Naive thymus-derived CD4-positive, alpha-beta T cell (primary cell): ENCODE measurements at regions not wholly inside any gene's neighbourhood (a gene's known extent, or its start where the extent isn't known, plus 50 kb on each side); places are given as distances from the start of the nearest gene placed in this dataset.
"Not testable (repeated sequence)": the region's sequence is repeated elsewhere in the genome, so short reads cannot be mapped to it uniquely, and the experiment has no call there.

Experiments
- ATAC-seq: fragments of 150-1000 bp; cut with Tn5 transposase; 2 replicates; pipeline ENCODE4 v1.10.0; 2021; ENCODE audit warnings: mild to moderate bottlenecking, moderate library complexity
- CTCF ChIA-PET: fragments of 350-600 bp; sonication (Branson Sonifier 250); formaldehyde crosslinking; loops from one replicate; lab custom pipeline; 2021; ENCODE audit warnings: antibody characterized with exemption; lab: Charles Lee
- POLR2A ChIA-PET: fragments of 350-600 bp; sonication (Branson Sonifier 250); formaldehyde crosslinking; loops from one replicate; lab custom pipeline; 2021; ENCODE audit warnings: antibody characterized with exemption, inconsistent platforms; lab: Charles Lee
- DNase-seq, 9 donors: peaks; one replicate each; pipeline versions ENCODE4 v3.0.0 to v3.0.0-alpha.2; 2020 to 2022; ENCODE audit warnings: mixed read lengths in 1 of 9
- H3K27ac ChIP-seq: one replicate; pipeline ENCODE4 v1.7.0; 2013; ENCODE audit warnings: mild to moderate bottlenecking, low read depth, low read length, moderate library complexity
- H3K27me3 ChIP-seq, 2 donors: one replicate each; pipeline ENCODE4 v1.7.0; 2013; ENCODE audit warnings: low read length in 2 of 2, mild to moderate bottlenecking in 2 of 2, moderate library complexity in 2 of 2; ENCODE audit not compliant: control insufficient read depth in 2 of 2, insufficient read depth in 2 of 2
- H3K36me3 ChIP-seq, 3 experiments: 1 replicate in 2 of 3; 2 replicates in 1 of 3; pipeline ENCODE4 v1.7.0; 2013; ENCODE audit warnings: low read length in 3 of 3, mild to moderate bottlenecking in 3 of 3, moderate library complexity in 1 of 3; ENCODE audit not compliant: insufficient read depth in 3 of 3, control insufficient read depth in 2 of 3
- H3K4me1 ChIP-seq, 2 donors: one replicate each; pipeline ENCODE4 v1.7.0; 2013; ENCODE audit warnings: low read length in 2 of 2, mild to moderate bottlenecking in 2 of 2, moderate library complexity in 1 of 2; ENCODE audit not compliant: control insufficient read depth in 2 of 2, insufficient read depth in 2 of 2
- H3K4me3 ChIP-seq: 2 replicates; pipeline ENCODE4 v1.7.0; 2013; ENCODE audit warnings: mild to moderate bottlenecking, low read length
- H3K9me3 ChIP-seq, 3 experiments: 1 replicate in 2 of 3; 2 replicates in 1 of 3; pipeline ENCODE4 v1.7.0; 2013; ENCODE audit warnings: low read length in 3 of 3; ENCODE audit not compliant: control insufficient read depth in 2 of 3
- H3K27ac Mint-ChIP-seq, 9 donors: one replicate each; pipeline ENCODE4 v1.8.0; 2020 to 2022; ENCODE audit warnings: mixed read lengths in 9 of 9, mild to moderate bottlenecking in 8 of 9, moderate library complexity in 5 of 9, inconsistent platforms in 2 of 9
- H3K27me3 Mint-ChIP-seq, 5 donors: one replicate each; pipeline ENCODE4 v1.8.0; 2021 to 2022; ENCODE audit warnings: mixed read lengths in 5 of 5, mild to moderate bottlenecking in 1 of 5
- H3K36me3 Mint-ChIP-seq, 5 donors: one replicate each; pipeline ENCODE4 v1.8.0; 2020 to 2022; ENCODE audit warnings: mixed read lengths in 5 of 5, mild to moderate bottlenecking in 3 of 5, inconsistent platforms in 1 of 5
- H3K4me1 Mint-ChIP-seq, 7 donors: one replicate each; pipeline ENCODE4 v1.8.0; 2020 to 2022; ENCODE audit warnings: mixed read lengths in 7 of 7, mild to moderate bottlenecking in 3 of 7, inconsistent platforms in 1 of 7
- H3K4me3 Mint-ChIP-seq, 10 donors: one replicate each; pipeline ENCODE4 v1.8.0; 2020 to 2022; ENCODE audit warnings: mild to moderate bottlenecking in 10 of 10, mixed read lengths in 10 of 10, moderate library complexity in 6 of 10, inconsistent platforms in 2 of 10
- H3K9me3 Mint-ChIP-seq, 11 donors: one replicate each; pipeline ENCODE4 v1.8.0; 2020 to 2022; ENCODE audit warnings: mixed read lengths in 11 of 11, mild to moderate bottlenecking in 4 of 11, inconsistent platforms in 1 of 11, moderate library complexity in 1 of 11
- intact Hi-C, 2 donors: fragments of 100-400 bp; cut with micrococcal nuclease; formaldehyde crosslinking; loops; one replicate each; pipeline ENCODE4 v1.15.1; 2023

- POLR2A ChIA-PET = no interaction called here
- CTCF ChIA-PET = no interaction called here
- Histone ChIP-seq H3K27ac (no peak overlapping the region), H3K4me1 (no peaks in the 10 kb centered on the region), H3K36me3 (no peaks in the 10 kb centered on the region), H3K4me3 (no peak overlapping the region), H3K27me3 (no peaks in the 10 kb centered on the region), H3K9me3 (no peaks in the 10 kb centered on the region)
- no peaks in the 10 kb centered on the region for H3K36me3 Mint-ChIP-seq
- no peaks in the 10 kb centered on the region for H3K27me3 Mint-ChIP-seq
- no peak overlapping the region for H3K27ac Mint-ChIP-seq
- peaks cover 0 to 10% (median 0%) of the 10 kb centered on the region in 11 donors for H3K9me3 Mint-ChIP-seq
- H3K4me1 Mint-ChIP-seq = no peaks in the 10 kb centered on the region
- H3K4me3 Mint-ChIP-seq = no peak overlapping the region
- DNase-seq (no peak), ATAC-seq (no peak)
- intact Hi-C loops = no loop called here
Measured at GRCh38 chr6:71091167-71091566, 134.3 kb upstream of the B3GAT2 start.

DNA sequence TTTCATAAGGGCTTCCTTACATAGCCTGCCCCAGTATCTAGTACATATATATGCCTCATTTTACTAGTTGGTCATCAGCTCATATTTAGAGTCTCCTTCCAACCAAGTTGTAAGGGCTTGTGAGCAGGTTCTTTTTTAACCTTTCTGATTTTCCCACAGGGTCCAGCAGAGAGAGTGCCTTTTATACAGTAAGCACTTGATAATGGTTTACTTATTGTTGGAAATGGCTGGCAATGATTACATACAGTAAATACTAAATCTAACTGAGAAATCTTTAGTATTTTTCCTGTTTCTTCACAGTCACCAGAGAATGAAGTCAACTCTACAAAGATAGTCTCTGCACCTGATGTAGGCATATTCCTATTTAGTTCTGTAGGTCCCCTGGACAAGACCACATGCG, 135.1 kb upstream of the B3GAT2 start:
- H3K4me1 ChIP-seq = no peaks in the 10 kb centered on the region
- no peaks in the 10 kb centered on the region for H3K27me3 Mint-ChIP-seq
- H3K27me3 ChIP-seq = no peaks in the 10 kb centered on the region
- H3K36me3 ChIP-seq = no peaks in the 10 kb centered on the region
- no peak for ATAC-seq
- ChIA-PET CTCF (no interaction called here), POLR2A (no interaction called here)
- DNase-seq = no peak
- H3K9me3 Mint-ChIP-seq = peaks cover 0 to 10% (median 0%) of the 10 kb centered on the region in 11 donors
- H3K9me3 ChIP-seq = no peaks in the 10 kb centered on the region
- H3K4me3 ChIP-seq = no peak overlapping the region
- H3K4me1 Mint-ChIP-seq = no peaks in the 10 kb centered on the region
- no peaks in the 10 kb centered on the region for H3K36me3 Mint-ChIP-seq
- intact Hi-C loops = no loop called here
- no peak overlapping the region for H3K27ac Mint-ChIP-seq
- H3K27ac ChIP-seq = no peak overlapping the region
- no peak overlapping the region for H3K4me3 Mint-ChIP-seq

DNA sequence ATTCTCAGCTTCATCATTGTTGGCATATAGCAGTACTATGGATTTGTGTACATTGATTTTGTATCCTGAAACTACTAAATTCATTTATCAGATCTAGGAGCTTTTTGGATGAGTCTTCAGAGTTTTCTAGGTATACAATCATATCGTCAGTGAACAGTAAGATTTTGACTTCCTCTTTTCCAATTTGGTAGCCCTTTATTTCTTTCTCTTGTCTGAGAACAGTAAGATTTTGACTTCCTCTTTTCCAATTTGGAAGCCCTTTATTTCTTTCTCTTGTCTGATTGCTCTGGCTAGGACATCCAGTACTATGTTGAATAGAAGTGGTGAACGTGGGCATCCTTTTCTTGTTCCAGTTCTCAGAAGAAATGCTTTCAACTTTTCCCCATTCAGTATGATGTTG, 140.4 kb upstream of the B3GAT2 start:
- H3K9me3 ChIP-seq, H3K27me3 ChIP-seq, H3K27ac ChIP-seq, H3K4me3 Mint-ChIP-seq, H3K36me3 ChIP-seq, POLR2A ChIA-PET, H3K4me1 Mint-ChIP-seq, DNase-seq, H3K4me3 ChIP-seq, CTCF ChIA-PET, intact Hi-C loops, ATAC-seq, H3K4me1 ChIP-seq, H3K27ac Mint-ChIP-seq: not testable (repeated sequence)
- H3K9me3 Mint-ChIP-seq = peaks cover 0 to 35% (median 19%) of the 10 kb centered on the region in 11 donors
- H3K36me3 Mint-ChIP-seq = peaks cover 0 to 14% (median 0%) of the 10 kb centered on the region in 5 donors
- peaks cover 0 to 12% (median 0%) of the 10 kb centered on the region in 5 donors for H3K27me3 Mint-ChIP-seq

DNA sequence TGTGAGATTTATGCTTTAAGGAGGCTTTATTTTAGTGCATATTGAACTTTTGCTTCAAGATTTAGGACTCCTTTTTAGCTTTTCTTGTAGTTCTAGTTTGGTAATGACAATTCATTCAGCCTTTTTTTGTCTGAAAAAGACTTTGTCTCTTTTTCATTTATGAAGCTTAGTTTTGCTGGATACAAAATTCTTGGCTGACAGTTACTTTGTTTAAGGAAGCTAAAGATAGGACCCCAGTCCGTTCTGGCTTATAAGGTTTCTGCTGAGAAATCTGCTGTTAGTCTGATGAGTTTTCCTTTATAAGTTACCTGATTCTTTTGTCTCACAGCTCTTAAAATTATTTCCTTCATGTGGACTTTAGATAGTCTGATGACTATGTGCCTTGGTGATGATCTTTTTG, 142.8 kb upstream of the B3GAT2 start:
- CTCF ChIA-PET = no interaction called here
- H3K9me3 Mint-ChIP-seq = peaks cover 0 to 40% (median 20%) of the 10 kb centered on the region in 11 donors

GRCh38 chr6:71103130-71103529, 146.3 kb upstream of the B3GAT2 start:
- Mint-ChIP-seq H3K4me3 (no peak overlapping the region), H3K27ac (no peak overlapping the region), H3K36me3 (peaks cover 0 to 18% (median 0%) of the 10 kb centered on the region in 5 donors), H3K9me3 (peaks cover 0 to 36% (median 15%) of the 10 kb centered on the region in 11 donors), H3K27me3 (peaks cover 5 to 38% (median 6%) of the 10 kb centered on the region in 5 donors), H3K4me1 (peaks cover 0 to 2% (median 0%) of the 10 kb centered on the region in 7 donors)
- H3K4me3 ChIP-seq = no peak overlapping the region
- H3K27ac ChIP-seq = no peak overlapping the region
- no peaks in the 10 kb centered on the region for H3K36me3 ChIP-seq
- POLR2A ChIA-PET = no interaction called here
- no peaks in the 10 kb centered on the region for H3K4me1 ChIP-seq
- CTCF ChIA-PET = no interaction called here
- no peak for DNase-seq
- ATAC-seq = no peak
- H3K27me3 ChIP-seq = peaks cover 0 to 3% of the 10 kb centered on the region in 2 donors
- intact Hi-C loops = no loop called here
- peaks cover 0 to 6% (median 4%) of the 10 kb centered on the region in 3 experiments for H3K9me3 ChIP-seq

More for the DNA sequence above, 142.8 kb upstream of the B3GAT2 start:
- Histone ChIP-seq H3K4me1 (no peaks in the 10 kb centered on the region), H3K9me3 (peaks cover 0 to 6% (median 4%) of the 10 kb centered on the region in 3 experiments), H3K4me3 (no peak overlapping the region), H3K27me3 (peaks cover 0 to 3% of the 10 kb centered on the region in 2 donors), H3K27ac (no peak overlapping the region), H3K36me3 (no peaks in the 10 kb centered on the region)
- POLR2A ChIA-PET = no interaction called here
- no peaks in the 10 kb centered on the region for H3K4me1 Mint-ChIP-seq
- no peak overlapping the region for H3K27ac Mint-ChIP-seq
- intact Hi-C loops = no loop called here
- DNase-seq = no peak
- no peak overlapping the region for H3K4me3 Mint-ChIP-seq
- no peak for ATAC-seq
- peaks cover 0 to 18% (median 0%) of the 10 kb centered on the region in 5 donors for H3K36me3 Mint-ChIP-seq
- H3K27me3 Mint-ChIP-seq = peaks cover 0 to 26% (median 6%) of the 10 kb centered on the region in 5 donors

DNA sequence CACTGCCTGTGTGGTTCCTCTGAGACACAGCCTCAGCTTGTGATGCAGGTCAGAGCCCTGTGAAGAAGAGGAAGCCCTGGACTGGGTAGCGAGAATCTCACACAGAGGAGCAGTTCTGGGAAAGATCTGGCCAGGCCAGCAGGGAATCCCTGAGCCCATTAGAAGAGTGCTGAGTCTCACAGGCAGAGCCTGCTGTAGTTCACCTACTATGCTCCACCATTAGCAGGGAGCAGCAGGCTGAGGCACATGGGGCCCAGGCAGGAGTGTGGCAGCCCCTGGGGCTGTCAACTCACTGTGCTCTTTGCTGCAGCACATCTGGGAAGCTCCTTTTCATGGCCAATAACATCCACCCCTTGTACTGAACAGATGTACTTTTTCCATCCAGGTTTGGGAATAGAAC, 146.8 kb upstream of the B3GAT2 start:
- no peak overlapping the region for H3K27ac ChIP-seq
- H3K9me3 ChIP-seq = peaks cover 0 to 6% (median 4%) of the 10 kb centered on the region in 3 experiments
- intact Hi-C loops = no loop called here
- H3K36me3 ChIP-seq = no peaks in the 10 kb centered on the region
- ATAC-seq (no peak), DNase-seq (no peak)
- Mint-ChIP-seq H3K36me3 (peaks cover 0 to 18% (median 0%) of the 10 kb centered on the region in 5 donors), H3K4me3 (no peak overlapping the region), H3K27ac (no peak overlapping the region), H3K4me1 (peaks cover 0 to 2% (median 0%) of the 10 kb centered on the region in 7 donors), H3K9me3 (peaks cover 0 to 31% (median 11%) of the 10 kb centered on the region in 11 donors), H3K27me3 (peaks cover 5 to 38% (median 6%) of the 10 kb centered on the region in 5 donors)
- ChIA-PET CTCF (no interaction called here), POLR2A (no interaction called here)
- no peak overlapping the region for H3K4me3 ChIP-seq
- H3K4me1 ChIP-seq = no peaks in the 10 kb centered on the region
- H3K27me3 ChIP-seq = peaks cover 0 to 3% of the 10 kb centered on the region in 2 donors

DNA sequence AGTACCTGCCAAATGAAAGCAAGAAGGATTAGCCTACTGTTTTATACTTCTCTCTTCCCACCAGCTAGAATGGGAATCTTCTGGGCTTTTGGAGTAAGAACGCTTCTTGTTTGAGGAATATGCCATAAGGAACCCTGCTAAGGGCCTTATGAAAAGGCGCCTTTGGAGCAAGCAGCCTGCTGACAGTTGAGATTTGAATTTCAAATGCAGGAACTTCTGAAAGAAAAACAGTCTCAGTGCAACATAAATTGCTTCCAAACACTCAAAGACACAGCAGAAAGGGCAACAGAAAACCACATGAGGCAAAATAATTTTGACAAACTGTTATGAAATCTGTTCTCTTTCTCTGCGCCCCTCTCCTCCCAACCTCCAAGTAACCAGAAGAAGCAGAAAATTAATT, 149.4 kb upstream of the B3GAT2 start:
- Mint-ChIP-seq H3K4me1 (peaks cover 0 to 2% (median 0%) of the 10 kb centered on the region in 7 donors), H3K27ac (no peak overlapping the region), H3K36me3 (peaks cover 0 to 4% (median 0%) of the 10 kb centered on the region in 5 donors), H3K9me3 (peaks cover 0 to 6% (median 2%) of the 10 kb centered on the region in 11 donors), H3K27me3 (peaks cover 5 to 37% (median 6%) of the 10 kb centered on the region in 5 donors), H3K4me3 (no peak overlapping the region)
- Histone ChIP-seq H3K36me3 (no peaks in the 10 kb centered on the region), H3K27me3 (no peaks in the 10 kb centered on the region), H3K9me3 (no peaks in the 10 kb centered on the region), H3K4me3 (no peak overlapping the region), H3K4me1 (no peaks in the 10 kb centered on the region), H3K27ac (no peak overlapping the region)
- intact Hi-C loops = no loop called here
- DNase-seq (no peak), ATAC-seq (no peak)
- ChIA-PET POLR2A (no interaction called here), CTCF (no interaction called here)
